Psoas muscle (tissue), 7 donors: ENCODE measurements at regions not wholly inside any gene's neighbourhood (a gene's known extent, or its start where the extent isn't known, plus 50 kb on each side); places are given as distances from the start of the nearest gene placed in this dataset.

Experiments used
- ATAC-seq, 4 donors: fragments of 200-7000 bp; cut with Tn5 transposase; one replicate each; pipeline ENCODE4 v1.9.1; 2020; ENCODE audit warnings: moderate library complexity in 3 of 4, mild to moderate bottlenecking in 2 of 4
- DNase-seq, 2 donors: peaks; one replicate each; pipeline ENCODE4 v3.0.0-alpha.2; 2020
- H3K27ac ChIP-seq: fragments of 200-600 bp; one replicate; pipeline ENCODE4 v1.8.0; 2022
- H3K27me3 ChIP-seq, 3 donors: fragments of 200-600 bp in 1 of 3; one replicate each; pipeline versions ENCODE4 v1.6.1 to v1.8.0; 2013 to 2022; ENCODE audit warnings: low read length in 2 of 3, mild to moderate bottlenecking in 2 of 3, moderate library complexity in 1 of 3; ENCODE audit not compliant: insufficient read depth in 3 of 3
- H3K36me3 ChIP-seq, 2 donors: fragments of 200-600 bp in 1 of 2; one replicate each; pipeline versions ENCODE4 v1.6.1 to v1.8.0; 2013 to 2022; ENCODE audit warnings: low read depth in 1 of 2, mild to moderate bottlenecking in 1 of 2, moderate library complexity in 1 of 2; ENCODE audit not compliant: insufficient read depth in 1 of 2
- H3K4me1 ChIP-seq: fragments of 200-600 bp; one replicate; pipeline ENCODE4 v1.8.0; 2022
- H3K4me3 ChIP-seq: fragments of 200-600 bp; one replicate; pipeline ENCODE4 v1.8.0; 2022; ENCODE audit warnings: mild to moderate bottlenecking
- H3K9me3 ChIP-seq: fragments of 200-600 bp; one replicate; pipeline ENCODE4 v1.8.0; 2022
- CTCF ChIP-seq: fragments of 200-600 bp; IDR thresholded peaks from one replicate; pipeline ENCODE4 v1.8.0; 2022; ENCODE audit warnings: antibody characterized with exemption
- WGBS, 3 donors: extraction: QIAGEN DNeasy Blood & Tissue Kit; methylation state at CpG; one replicate each; pipeline versions ENCODE4 v1.1.6 to v1.1.7; 2013; 5-methylcytosine and 5-hydroxymethylcytosine counted together
- intact Hi-C, 2 donors: fragments of 100-400 bp; cut with DNase I; formaldehyde crosslinking; loops; one replicate each; pipeline versions ENCODE4 v1.11.0 to v1.14.2; 2022
- donor health status: healthy with polysubstance abuse.
- donor health status: DM: no; HTN: no; CAD: no; lungs with moderate emphysema.
- donor health status: Bipolar disorder and iron deficiency.
- donor health status: healthy.
- donor health status: DM: yes; HTN: yes; CAD: no.
- donor health status: DM: no; HTN: no; CAD: no.
- donor health status: DM: yes; HTN: yes; CAD: no.

GRCh38 chr2:226073496-226074160 is 674.1 kb downstream of the NYAP2 start:
- Histone ChIP-seq H3K4me1 (no peaks in the 10 kb centered on the region), H3K27ac (no peak overlapping the region), H3K4me3 (no peak overlapping the region), H3K27me3 (no peaks in the 10 kb centered on the region), H3K36me3 (no peaks in the 10 kb centered on the region), H3K9me3 (no peaks in the 10 kb centered on the region)
- ATAC-seq (no peak), DNase-seq (no peak)
- intact Hi-C loops, result no loop called here
- 78 to 87% (median 83%) methylated on average over 2 of the region's 2 CpGs for WGBS, 3 donors
- TF ChIP-seq CTCF, result no peak

DNA sequence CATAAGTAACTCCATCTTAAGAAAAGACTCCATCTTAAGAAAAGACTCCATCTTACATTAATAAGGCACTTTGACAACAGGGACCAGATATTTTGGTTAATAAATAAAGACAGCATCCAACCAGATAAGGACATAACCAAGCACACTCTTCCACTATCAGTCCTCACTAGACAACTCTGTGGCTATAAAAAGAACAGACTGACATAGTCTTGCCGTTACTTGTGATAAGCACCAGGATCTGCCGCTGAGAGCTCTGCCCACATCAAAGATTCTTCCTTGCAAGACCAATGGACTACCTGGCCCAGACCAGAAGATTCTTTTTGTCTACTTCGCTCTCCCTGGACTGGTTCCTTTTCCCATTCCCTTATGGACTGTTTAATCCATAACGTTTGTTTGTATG is 667.4 kb downstream of the NYAP2 start:
- 73 to 91% (median 82%) methylated on average over 4 of the region's 4 CpGs for WGBS, 3 donors
- no peak for TF ChIP-seq CTCF
- H3K27me3 ChIP-seq, result no peaks in the 10 kb centered on the region
- H3K27ac ChIP-seq, result no peak overlapping the region
- H3K9me3 ChIP-seq, result no peaks in the 10 kb centered on the region
- DNase-seq (no peak), ATAC-seq (no peak)
- H3K36me3 ChIP-seq, result no peaks in the 10 kb centered on the region
- H3K4me3 ChIP-seq, result no peak overlapping the region
- intact Hi-C loops, result no loop called here
- H3K4me1 ChIP-seq, result peaks cover 7% of the 10 kb centered on the region

GRCh38 chr2:226066391-226066790 is 666.9 kb downstream of the NYAP2 start:
- no peak for ATAC-seq
- H3K36me3 ChIP-seq, result no peaks in the 10 kb centered on the region
- intact Hi-C loops, result no loop called here
- peaks cover 7% of the 10 kb centered on the region for H3K4me1 ChIP-seq
- 79 to 91% (median 88%) methylated on average over 3 of the region's 3 CpGs for WGBS, 3 donors
- DNase-seq, result no peak
- no peak overlapping the region for H3K4me3 ChIP-seq
- no peaks in the 10 kb centered on the region for H3K9me3 ChIP-seq
- H3K27ac ChIP-seq, result no peak overlapping the region
- no peaks in the 10 kb centered on the region for H3K27me3 ChIP-seq
- no peak for TF ChIP-seq CTCF

GRCh38 chr2:226064932-226065570 is 665.5 kb downstream of the NYAP2 start:
- no peak overlapping the region for H3K4me3 ChIP-seq
- H3K36me3 ChIP-seq, result no peaks in the 10 kb centered on the region
- DNase-seq (no peak), ATAC-seq (no peak)
- intact Hi-C loops, result no loop called here
- H3K4me1 ChIP-seq, result peaks cover 7% of the 10 kb centered on the region
- H3K27ac ChIP-seq, result no peak overlapping the region
- no peak for TF ChIP-seq CTCF
- WGBS, 3 donors, result 79 to 86% (median 79%) methylated on average over 1 of the region's 1 CpG
- H3K27me3 ChIP-seq, result no peaks in the 10 kb centered on the region
- no peaks in the 10 kb centered on the region for H3K9me3 ChIP-seq
